HEK293 (cell line): ENCODE measurements at regions not wholly inside any gene's neighbourhood (a gene's known extent, or its start where the extent isn't known, plus 50 kb on each side); places are given as distances from the start of the nearest gene placed in this dataset.

Experiments
- CTCF ChIA-PET: fragments of 350-600 bp; formaldehyde crosslinking; extraction: SDS; loops from one replicate; lab custom pipeline; 2021; ENCODE audit warnings: antibody characterized with exemption; lab: Yijun Ruan, JAX
- POLR2A ChIA-PET: fragments of 300-600 bp; formaldehyde crosslinking; extraction: SDS; loops from one replicate; lab custom pipeline; 2020; ENCODE audit warnings: antibody characterized with exemption, inconsistent platforms; lab: Yijun Ruan, JAX
- H3K27ac ChIP-seq: fragments of 200-500 bp; sonication (Bioruptor generic); 2 replicates; pipeline ENCODE4 v1.5.1; 2014; ENCODE audit warnings: low read depth, low read length, control low read depth, inconsistent platforms; ENCODE audit errors: extremely low read depth
- H3K36me3 ChIP-seq, 2 experiments: fragments of 200-500 bp in 1 of 2; sonication (Bioruptor generic) in 1 of 2; 1 replicate in 1 of 2; 2 replicates in 1 of 2; pipeline ENCODE4 v1.5.1; 2014 to 2017; ENCODE audit warnings: inconsistent platforms in 2 of 2, low read length in 2 of 2; ENCODE audit not compliant: control insufficient read depth in 2 of 2, insufficient read depth in 1 of 2
- H3K4me1 ChIP-seq: fragments of 200-500 bp; sonication (Bioruptor generic); 2 replicates; pipeline ENCODE4 v1.5.1; 2014; ENCODE audit warnings: mild to moderate bottlenecking, low read length, inconsistent platforms; ENCODE audit not compliant: control insufficient read depth, insufficient read depth
- H3K4me3 ChIP-seq: 2 replicates; pipeline ENCODE4 v1.5.1; 2011; ENCODE audit warnings: low read depth, mild to moderate bottlenecking, control low read depth, low read length, moderate library complexity
- H3K9me3 ChIP-seq: fragments of 200-500 bp; sonication (Bioruptor generic); 2 replicates; pipeline ENCODE4 v1.5.1; 2014; ENCODE audit warnings: low read depth, low read length, inconsistent platforms; ENCODE audit not compliant: control insufficient read depth, insufficient read depth
- EGR2 ChIP-seq: fragments of 450-650 bp; formaldehyde crosslinking; IDR thresholded peaks from 2 replicates; pipeline ENCODE4 v1.5.1; 2016; ENCODE audit warnings: low read depth, missing biosample characterization, missing genetic modification characterization
- GFI1B ChIP-seq: fragments of 450-650 bp; formaldehyde crosslinking; IDR thresholded peaks from 2 replicates; pipeline ENCODE4 v1.5.1; 2016; ENCODE audit warnings: missing biosample characterization, missing genetic modification characterization
- HOXA7 ChIP-seq: sonication (generic); formaldehyde crosslinking; IDR thresholded peaks from 2 replicates; pipeline ENCODE4 v1.8.1; 2022; ENCODE audit warnings: missing genetic modification reagents, borderline replicate concordance
- PRDM1 ChIP-seq: fragments of 450-650 bp; formaldehyde crosslinking; IDR thresholded peaks from 2 replicates; pipeline ENCODE4; 2016; ENCODE audit warnings: missing biosample characterization, missing genetic modification characterization
- SALL2 ChIP-seq: fragments of 450-650 bp; formaldehyde crosslinking; IDR thresholded peaks from 2 replicates; pipeline ENCODE4 v1.5.0; 2017; ENCODE audit warnings: missing biosample characterization, mild to moderate bottlenecking, missing genetic modification characterization, borderline replicate concordance
- ZBTB1 ChIP-seq: fragments of 450-650 bp; formaldehyde crosslinking; IDR thresholded peaks from 2 replicates; pipeline ENCODE4 v1.5.1; 2016; ENCODE audit warnings: missing biosample characterization, missing genetic modification characterization
- ZBTB17 ChIP-seq: fragments of 450-650 bp; formaldehyde crosslinking; IDR thresholded peaks from 2 replicates; pipeline ENCODE4 v1.5.1; 2016; ENCODE audit warnings: missing biosample characterization, missing genetic modification characterization
- ZBTB20 ChIP-seq: fragments of 450-650 bp; formaldehyde crosslinking; IDR thresholded peaks from 2 replicates; pipeline ENCODE4 v1.5.1; 2016; ENCODE audit warnings: missing biosample characterization, missing genetic modification characterization
- ZFHX2 ChIP-seq: fragments of 450-650 bp; formaldehyde crosslinking; conservative IDR thresholded peaks from 2 replicates; pipeline ENCODE4 v1.5.1; 2016; ENCODE audit warnings: missing biosample characterization, missing genetic modification characterization
- ZNF132 ChIP-seq: fragments of 450-650 bp; formaldehyde crosslinking; IDR thresholded peaks from 2 replicates; pipeline ENCODE4 v1.5.1; 2017; ENCODE audit warnings: missing biosample characterization, missing genetic modification characterization, borderline replicate concordance
- ZNF175 ChIP-seq: fragments of 450-650 bp; formaldehyde crosslinking; IDR thresholded peaks from 2 replicates; pipeline ENCODE4 v1.5.1; 2016; ENCODE audit warnings: missing biosample characterization, missing genetic modification characterization
- ZNF2 ChIP-seq: fragments of 450-650 bp; formaldehyde crosslinking; IDR thresholded peaks from 2 replicates; pipeline ENCODE4 v1.5.1; 2016; ENCODE audit warnings: missing biosample characterization, missing genetic modification characterization
- ZNF239 ChIP-seq: fragments of 450-650 bp; formaldehyde crosslinking; IDR thresholded peaks from 2 replicates; pipeline ENCODE4 v1.5.1; 2016; ENCODE audit warnings: missing biosample characterization, missing genetic modification characterization
- ZNF248 ChIP-seq: fragments of 450-650 bp; formaldehyde crosslinking; IDR thresholded peaks from 2 replicates; pipeline ENCODE4 v1.5.1; 2017; ENCODE audit warnings: missing biosample characterization, missing genetic modification characterization
- ZNF521 ChIP-seq: fragments of 450-650 bp; formaldehyde crosslinking; IDR thresholded peaks from 2 replicates; pipeline ENCODE4 v1.5.1; 2017; ENCODE audit warnings: missing biosample characterization, mild to moderate bottlenecking, missing genetic modification characterization
- ZNF544 ChIP-seq: fragments of 450-650 bp; formaldehyde crosslinking; IDR thresholded peaks from 2 replicates; pipeline ENCODE4 v1.5.0; 2017; ENCODE audit warnings: missing biosample characterization, missing genetic modification characterization
- ZNF571 ChIP-seq: fragments of 450-650 bp; formaldehyde crosslinking; IDR thresholded peaks from 2 replicates; pipeline ENCODE4 v1.5.0; 2017; ENCODE audit warnings: missing biosample characterization, missing genetic modification characterization
- ZNF585B ChIP-seq: fragments of 450-650 bp; formaldehyde crosslinking; IDR thresholded peaks from 2 replicates; pipeline ENCODE4 v1.5.1; 2016; ENCODE audit warnings: missing biosample characterization, missing genetic modification characterization
- ZNF626 ChIP-seq: fragments of 450-650 bp; sonication (Bioruptor Pico); formaldehyde crosslinking; IDR thresholded peaks from 2 replicates; pipeline ENCODE4 v1.5.1; 2018; ENCODE audit warnings: missing biosample characterization, missing genetic modification characterization, inconsistent platforms
- ZNF654 ChIP-seq: fragments of 450-650 bp; formaldehyde crosslinking; IDR thresholded peaks from 2 replicates; pipeline ENCODE4 v1.5.1; 2016; ENCODE audit warnings: low read depth, missing biosample characterization, missing genetic modification characterization
- ZNF707 ChIP-seq: fragments of 450-650 bp; formaldehyde crosslinking; IDR thresholded peaks from 2 replicates; pipeline ENCODE4 v1.5.1; 2016; ENCODE audit warnings: missing biosample characterization, missing genetic modification characterization
- ZNF747 ChIP-seq: fragments of 450-650 bp; formaldehyde crosslinking; IDR thresholded peaks from 2 replicates; pipeline ENCODE4 v1.5.1; 2016; ENCODE audit warnings: missing biosample characterization, missing genetic modification characterization
- ZNF776 ChIP-seq: fragments of 450-650 bp; formaldehyde crosslinking; IDR thresholded peaks from 2 replicates; pipeline ENCODE4 v1.5.0; 2017; ENCODE audit warnings: missing biosample characterization, missing genetic modification characterization, borderline replicate concordance
- TF ChIP-seq, protein P1 (sequence below): fragments of 450-650 bp; formaldehyde crosslinking; IDR thresholded peaks from 2 replicates; pipeline ENCODE4 v1.5.1; 2016; ENCODE audit warnings: missing biosample characterization, missing genetic modification characterization
- TF ChIP-seq, protein P2 (sequence below): fragments of 450-650 bp; formaldehyde crosslinking; IDR thresholded peaks from 2 replicates; pipeline ENCODE4 v1.5.1; 2016; ENCODE audit warnings: missing biosample characterization, missing genetic modification characterization
- TF ChIP-seq, protein P3 (sequence below): fragments of 450-650 bp; formaldehyde crosslinking; IDR thresholded peaks from 2 replicates; pipeline ENCODE4 v1.5.1; 2016; ENCODE audit warnings: missing biosample characterization, missing genetic modification characterization

DNA sequence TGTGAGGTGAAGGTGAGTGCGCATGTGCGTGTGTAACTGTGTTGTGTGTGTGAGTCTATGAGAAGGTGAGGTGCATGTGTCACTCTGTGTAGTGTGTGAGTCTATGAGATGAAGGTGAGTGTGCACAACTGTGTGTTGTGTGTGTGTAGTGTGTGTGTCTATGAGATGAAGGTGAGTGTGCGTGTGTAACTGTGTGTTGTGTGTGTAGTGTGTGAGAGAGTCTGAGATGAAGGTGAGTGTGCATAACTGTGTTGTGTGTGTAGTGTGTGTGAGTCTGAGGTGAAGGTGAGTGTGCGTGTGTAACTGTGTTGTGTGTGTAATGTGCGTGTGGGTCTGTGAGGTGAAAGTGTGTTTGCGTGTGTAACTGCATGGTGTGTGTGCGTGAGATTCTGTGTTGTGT is 154.0 kb downstream of the FOXD2 start:
- Histone ChIP-seq H3K4me1 (peaks cover 10% of the 10 kb centered on the region), H3K27ac (no peak overlapping the region)
- TF ChIP-seq ZNF626 (tag by site-specific recombination) (no peak), ZBTB20 (tag by site-specific recombination) (0 out of 2 replicates have a peak, but pooled peaks have one; percentile 18), PRDM1 (tag by site-specific recombination) (no peak), ZNF776 (tag by site-specific recombination) (no peak), SALL2 (0 out of 2 replicates have a peak, but pooled peaks have one; percentile 37), ZNF248 (tag by site-specific recombination) (no peak), ZNF747 (tag by site-specific recombination) (0 out of 2 replicates have a peak, but pooled peaks have one; percentile 27), ZNF654 (tag by site-specific recombination) (no peak), HOXA7 (CRISPR knock-in tag) (no peak), ZNF707 (tag by site-specific recombination) (0 out of 2 replicates have a peak, but pooled peaks have one; percentile 16), ZNF571 (tag by site-specific recombination) (0 out of 2 replicates have a peak, but pooled peaks have one; percentile 20), ZNF175 (tag by site-specific recombination) (peak; percentile 74; the same call in 1 of the 2 replicates), GFI1B (tag by site-specific recombination) (no peak), ZFHX2 (tag by site-specific recombination) (peak; percentile 23; the same call in 1 of the 2 replicates), ZNF521 (tag by site-specific recombination) (0 out of 2 replicates have a peak, but pooled peaks have one; percentile 22), EGR2 (tag by site-specific recombination) (no peak), ZNF239 (0 out of 2 replicates have a peak, but pooled peaks have one; percentile 12), ZNF132 (tag by site-specific recombination) (no peak), ZNF585B (tag by site-specific recombination) (no peak), ZNF2 (tag by site-specific recombination) (peak; percentile 37; the same call in 1 of the 2 replicates), ZBTB17 (tag by site-specific recombination) (no peak), ZBTB1 (tag by site-specific recombination) (no peak), ZNF544 (tag by site-specific recombination) (0 out of 2 replicates have a peak, but pooled peaks have one; percentile 4)
- TF ChIP-seq, protein P1, sequence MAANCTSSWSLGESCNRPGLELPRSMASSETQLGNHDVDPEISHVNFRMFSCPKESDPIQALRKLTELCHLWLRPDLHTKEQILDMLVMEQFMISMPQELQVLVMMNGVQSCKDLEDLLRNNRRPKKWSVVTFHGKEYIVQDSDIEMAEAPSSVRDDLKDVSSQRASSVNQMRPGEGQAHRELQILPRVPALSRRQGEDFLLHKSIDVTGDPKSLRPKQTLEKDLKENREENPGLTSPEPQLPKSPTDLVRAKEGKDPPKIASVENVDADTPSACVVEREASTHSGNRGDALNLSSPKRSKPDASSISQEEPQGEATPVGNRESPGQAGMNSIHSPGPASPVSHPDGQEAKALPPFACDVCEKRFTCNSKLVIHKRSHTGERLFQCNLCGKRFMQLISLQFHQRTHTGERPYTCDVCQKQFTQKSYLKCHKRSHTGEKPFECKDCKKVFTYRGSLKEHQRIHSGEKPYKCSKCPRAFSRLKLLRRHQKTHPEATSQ (tag by site-specific recombination), result peak; percentile 17; the same call in 1 of the 2 replicates
- TF ChIP-seq, protein P2, sequence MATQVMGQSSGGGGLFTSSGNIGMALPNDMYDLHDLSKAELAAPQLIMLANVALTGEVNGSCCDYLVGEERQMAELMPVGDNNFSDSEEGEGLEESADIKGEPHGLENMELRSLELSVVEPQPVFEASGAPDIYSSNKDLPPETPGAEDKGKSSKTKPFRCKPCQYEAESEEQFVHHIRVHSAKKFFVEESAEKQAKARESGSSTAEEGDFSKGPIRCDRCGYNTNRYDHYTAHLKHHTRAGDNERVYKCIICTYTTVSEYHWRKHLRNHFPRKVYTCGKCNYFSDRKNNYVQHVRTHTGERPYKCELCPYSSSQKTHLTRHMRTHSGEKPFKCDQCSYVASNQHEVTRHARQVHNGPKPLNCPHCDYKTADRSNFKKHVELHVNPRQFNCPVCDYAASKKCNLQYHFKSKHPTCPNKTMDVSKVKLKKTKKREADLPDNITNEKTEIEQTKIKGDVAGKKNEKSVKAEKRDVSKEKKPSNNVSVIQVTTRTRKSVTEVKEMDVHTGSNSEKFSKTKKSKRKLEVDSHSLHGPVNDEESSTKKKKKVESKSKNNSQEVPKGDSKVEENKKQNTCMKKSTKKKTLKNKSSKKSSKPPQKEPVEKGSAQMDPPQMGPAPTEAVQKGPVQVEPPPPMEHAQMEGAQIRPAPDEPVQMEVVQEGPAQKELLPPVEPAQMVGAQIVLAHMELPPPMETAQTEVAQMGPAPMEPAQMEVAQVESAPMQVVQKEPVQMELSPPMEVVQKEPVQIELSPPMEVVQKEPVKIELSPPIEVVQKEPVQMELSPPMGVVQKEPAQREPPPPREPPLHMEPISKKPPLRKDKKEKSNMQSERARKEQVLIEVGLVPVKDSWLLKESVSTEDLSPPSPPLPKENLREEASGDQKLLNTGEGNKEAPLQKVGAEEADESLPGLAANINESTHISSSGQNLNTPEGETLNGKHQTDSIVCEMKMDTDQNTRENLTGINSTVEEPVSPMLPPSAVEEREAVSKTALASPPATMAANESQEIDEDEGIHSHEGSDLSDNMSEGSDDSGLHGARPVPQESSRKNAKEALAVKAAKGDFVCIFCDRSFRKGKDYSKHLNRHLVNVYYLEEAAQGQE (tag by site-specific recombination), result no peak
- TF ChIP-seq, protein P3, sequence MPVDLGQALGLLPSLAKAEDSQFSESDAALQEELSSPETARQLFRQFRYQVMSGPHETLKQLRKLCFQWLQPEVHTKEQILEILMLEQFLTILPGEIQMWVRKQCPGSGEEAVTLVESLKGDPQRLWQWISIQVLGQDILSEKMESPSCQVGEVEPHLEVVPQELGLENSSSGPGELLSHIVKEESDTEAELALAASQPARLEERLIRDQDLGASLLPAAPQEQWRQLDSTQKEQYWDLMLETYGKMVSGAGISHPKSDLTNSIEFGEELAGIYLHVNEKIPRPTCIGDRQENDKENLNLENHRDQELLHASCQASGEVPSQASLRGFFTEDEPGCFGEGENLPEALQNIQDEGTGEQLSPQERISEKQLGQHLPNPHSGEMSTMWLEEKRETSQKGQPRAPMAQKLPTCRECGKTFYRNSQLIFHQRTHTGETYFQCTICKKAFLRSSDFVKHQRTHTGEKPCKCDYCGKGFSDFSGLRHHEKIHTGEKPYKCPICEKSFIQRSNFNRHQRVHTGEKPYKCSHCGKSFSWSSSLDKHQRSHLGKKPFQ (tag by site-specific recombination), result no peak
- TF ChIP-seq, all 188 proteins: peak for 12
- POLR2A ChIA-PET, result no interaction called here
- CTCF ChIA-PET, result no interaction called here
- no peaks in the 10 kb centered on the region for H3K9me3 ChIP-seq
- no peaks in the 10 kb centered on the region for H3K36me3 ChIP-seq
- H3K4me3 ChIP-seq, result no peak overlapping the region
